ENCODE measurements at regions not wholly inside any gene's neighbourhood (a gene's known extent, or its start where the extent isn't known, plus 50 kb on each side); places are given as distances from the start of the nearest gene placed in this dataset.
A peak's percentile ranks its signal among the peaks of the same experiment; 100 is the strongest.

DNA sequence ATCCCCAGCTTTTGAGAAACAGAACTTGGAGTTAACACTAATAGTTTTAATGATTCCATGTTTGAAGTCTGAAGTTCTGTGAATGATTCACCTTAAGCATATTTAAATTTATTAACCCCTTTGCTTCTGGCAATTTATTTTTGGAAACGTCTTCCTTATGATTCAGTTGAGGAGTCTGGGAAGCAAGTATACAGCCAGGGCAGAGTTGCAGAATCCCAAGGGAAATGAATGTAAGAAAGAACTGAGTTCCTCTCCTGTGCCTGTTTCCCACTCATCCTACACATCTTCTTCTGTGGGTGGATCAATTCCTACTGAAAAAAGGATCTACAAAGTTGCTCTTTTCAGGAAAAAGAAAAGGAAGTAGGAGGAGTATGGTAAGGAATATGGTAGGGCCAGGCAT is 108.2 kb upstream of the CCDC91 start:
- Histone ChIP-seq H3K9ac (ENCODE audit: low read depth, low read length) (no peak overlapping the region), H3K4me2 (ENCODE audit: low read depth, low read length) (no peak overlapping the region), H4K20me1 (ENCODE audit: insufficient read depth, low read length) (no peaks in the 10 kb centered on the region), H3K4me3 (ENCODE audit: insufficient read depth, low read depth, low read length) (no peak overlapping the region), H3K23ac (ENCODE audit: low read depth, low read length) (no peak overlapping the region), H2AFZ (replicated peaks; ENCODE audit: low read length, poor library complexity) (no peak overlapping the region), H3K56ac (ENCODE audit: extremely low read depth, insufficient read depth, low read length) (no peak overlapping the region), H3K18ac (ENCODE audit: low read depth, low read length) (no peak overlapping the region), H2AK9ac (replicated peaks; ENCODE audit: low read depth, low read length, poor library complexity) (no peak overlapping the region), H2BK120ac (ENCODE audit: low read depth, low read length) (no peak overlapping the region), H3K9me3 (ENCODE audit: control insufficient read depth, insufficient read depth, low read length) (no peaks in the 10 kb centered on the region; the same call in 1 of the 2 replicates), H4K91ac (ENCODE audit: insufficient read depth, low read depth, low read length) (no peak overlapping the region), H3K9me1 (ENCODE audit: insufficient read depth, low read length) (no peaks in the 10 kb centered on the region), H4K5ac (ENCODE audit: low read depth, low read length) (no peak overlapping the region), H3K36me3 (ENCODE audit: control insufficient read depth, insufficient read depth, low read length) (no peaks in the 10 kb centered on the region), H3K27ac (ENCODE audit: insufficient read depth, low read length) (no peak overlapping the region), H2BK20ac (ENCODE audit: low read depth, low read length) (no peak overlapping the region), H2AK5ac (ENCODE audit: low read depth, low read length) (no peak overlapping the region), H4K8ac (ENCODE audit: low read depth in 2 of 2, low read length in 2 of 2) (no peak overlapping the region), H3K79me1 (ENCODE audit: low read depth in 1 of 2, low read length in 2 of 2) (no peaks in the 10 kb centered on the region), H3K4me1 (ENCODE audit: control insufficient read depth, insufficient read depth, low read length) (no peaks in the 10 kb centered on the region; the same call in 1 of the 2 replicates), H2BK15ac (ENCODE audit: low read depth, low read length) (no peak overlapping the region), H3K27me3 (ENCODE audit: control insufficient read depth, insufficient read depth, low read length) (no peaks in the 10 kb centered on the region), H3K4ac (ENCODE audit: low read depth, low read length) (no peak overlapping the region), H2BK5ac (ENCODE audit: low read depth, low read length, poor library complexity, severe bottlenecking) (no peak overlapping the region), H3K14ac (replicated peaks; ENCODE audit: low read depth, low read length) (no peak overlapping the region)
- no peak for ATAC-seq (ENCODE audit: low read depth)
- peak; percentile 6 for DNase-seq
- no peak for TF ChIP-seq CEBPB (IDR thresholded peaks at IDR 0.05; ENCODE audit: low read depth, low read length)
- no peak for TF ChIP-seq RAD21 (IDR thresholded peaks at IDR 0.05; ENCODE audit: low read length)
- TF ChIP-seq RFX5 (IDR thresholded peaks at IDR 0.05; ENCODE audit: low read depth, low read length) = no peak
- TF ChIP-seq, protein P1, sequence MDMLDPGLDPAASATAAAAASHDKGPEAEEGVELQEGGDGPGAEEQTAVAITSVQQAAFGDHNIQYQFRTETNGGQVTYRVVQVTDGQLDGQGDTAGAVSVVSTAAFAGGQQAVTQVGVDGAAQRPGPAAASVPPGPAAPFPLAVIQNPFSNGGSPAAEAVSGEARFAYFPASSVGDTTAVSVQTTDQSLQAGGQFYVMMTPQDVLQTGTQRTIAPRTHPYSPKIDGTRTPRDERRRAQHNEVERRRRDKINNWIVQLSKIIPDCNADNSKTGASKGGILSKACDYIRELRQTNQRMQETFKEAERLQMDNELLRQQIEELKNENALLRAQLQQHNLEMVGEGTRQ (IDR thresholded peaks at IDR 0.05; ENCODE audit: low read depth, low read length) = no peak
- TF ChIP-seq NFE2L2 (IDR thresholded peaks at IDR 0.05; ENCODE audit: low read depth, low read length) = no peak
- TF ChIP-seq MAFK (IDR thresholded peaks at IDR 0.05; ENCODE audit: low read depth, low read length) = no peak
- no peak for TF ChIP-seq MAZ (IDR thresholded peaks at IDR 0.05; ENCODE audit: borderline replicate concordance, low read depth, low read length)
- TF ChIP-seq SMC3 (IDR thresholded peaks at IDR 0.05; ENCODE audit: low read depth, low read length) = no peak
- TF ChIP-seq, protein P2, sequence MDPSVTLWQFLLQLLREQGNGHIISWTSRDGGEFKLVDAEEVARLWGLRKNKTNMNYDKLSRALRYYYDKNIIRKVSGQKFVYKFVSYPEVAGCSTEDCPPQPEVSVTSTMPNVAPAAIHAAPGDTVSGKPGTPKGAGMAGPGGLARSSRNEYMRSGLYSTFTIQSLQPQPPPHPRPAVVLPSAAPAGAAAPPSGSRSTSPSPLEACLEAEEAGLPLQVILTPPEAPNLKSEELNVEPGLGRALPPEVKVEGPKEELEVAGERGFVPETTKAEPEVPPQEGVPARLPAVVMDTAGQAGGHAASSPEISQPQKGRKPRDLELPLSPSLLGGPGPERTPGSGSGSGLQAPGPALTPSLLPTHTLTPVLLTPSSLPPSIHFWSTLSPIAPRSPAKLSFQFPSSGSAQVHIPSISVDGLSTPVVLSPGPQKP (IDR thresholded peaks at IDR 0.05; ENCODE audit: borderline replicate concordance, low read depth, low read length) = no peak
- no peak for TF ChIP-seq CHD1 (IDR thresholded peaks at IDR 0.05; ENCODE audit: low read depth, low read length)
- no peak for TF ChIP-seq MXI1 (IDR thresholded peaks at IDR 0.05; ENCODE audit: borderline replicate concordance, low read depth, low read length)
- no peak for TF ChIP-seq FOS (IDR thresholded peaks at IDR 0.05; ENCODE audit: low read depth, low read length)
- TF ChIP-seq RCOR1 (IDR thresholded peaks at IDR 0.05; ENCODE audit: insufficient replicate concordance, low read length) = no peak
- no peak for TF ChIP-seq POLR2A (IDR thresholded peaks at IDR 0.05; ENCODE audit: low read depth, low read length)
- no peak for TF ChIP-seq BHLHE40 (IDR thresholded peaks at IDR 0.05; ENCODE audit: low read depth, low read length)
- TF ChIP-seq, protein P3, sequence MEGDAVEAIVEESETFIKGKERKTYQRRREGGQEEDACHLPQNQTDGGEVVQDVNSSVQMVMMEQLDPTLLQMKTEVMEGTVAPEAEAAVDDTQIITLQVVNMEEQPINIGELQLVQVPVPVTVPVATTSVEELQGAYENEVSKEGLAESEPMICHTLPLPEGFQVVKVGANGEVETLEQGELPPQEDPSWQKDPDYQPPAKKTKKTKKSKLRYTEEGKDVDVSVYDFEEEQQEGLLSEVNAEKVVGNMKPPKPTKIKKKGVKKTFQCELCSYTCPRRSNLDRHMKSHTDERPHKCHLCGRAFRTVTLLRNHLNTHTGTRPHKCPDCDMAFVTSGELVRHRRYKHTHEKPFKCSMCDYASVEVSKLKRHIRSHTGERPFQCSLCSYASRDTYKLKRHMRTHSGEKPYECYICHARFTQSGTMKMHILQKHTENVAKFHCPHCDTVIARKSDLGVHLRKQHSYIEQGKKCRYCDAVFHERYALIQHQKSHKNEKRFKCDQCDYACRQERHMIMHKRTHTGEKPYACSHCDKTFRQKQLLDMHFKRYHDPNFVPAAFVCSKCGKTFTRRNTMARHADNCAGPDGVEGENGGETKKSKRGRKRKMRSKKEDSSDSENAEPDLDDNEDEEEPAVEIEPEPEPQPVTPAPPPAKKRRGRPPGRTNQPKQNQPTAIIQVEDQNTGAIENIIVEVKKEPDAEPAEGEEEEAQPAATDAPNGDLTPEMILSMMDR (conservative IDR thresholded peaks at IDR 0.05; ENCODE audit: low read depth, low read length) = no peak
- ChIA-PET POLR2A (ENCODE audit: unreplicated experiment) (no interaction called here), CTCF (no interaction called here)
- dilution Hi-C loops (cut with HindIII; ENCODE audit: low sequenced_read_pairs, unreplicated experiment) = no loop called here
- no TSS peak for BruUV-seq (replicated peaks)
- in situ Hi-C loops (cut with MboI; ENCODE audit: low sequenced_read_pairs) = no loop called here
- intact Hi-C loops (cut with micrococcal nuclease) = no loop called here
- WGBS, 2 experiments (ENCODE audit: extremely low coverage in 2 of 2, insufficient read length in 1 of 2) = no CpG with 5 or more reads among the region's 1 CpG

All from IMR-90 (cell line).